ENCODE measurements at regions not wholly inside any gene's neighbourhood (a gene's known extent, or its start where the extent isn't known, plus 50 kb on each side); places are given as distances from the start of the nearest gene placed in this dataset.

- no peaks in the 10 kb centered on the region for H3K27me3 ChIP-seq
- H3K27ac ChIP-seq, result no peak overlapping the region
- peaks cover 0 to 33% (median 8%) of the 10 kb centered on the region in 11 experiments; a peak in 13 of 22 replicates for H3K9me3 ChIP-seq (replicated peaks in 1 of 11)
- no peak for TF ChIP-seq Cebpa-rat (IDR thresholded peaks at IDR 0.05)
- no peak overlapping the region for H3K4me3 ChIP-seq
- H3K9ac ChIP-seq, result no peak overlapping the region
- H3K36me3 ChIP-seq, result no peaks in the 10 kb centered on the region
- H3K4me1 ChIP-seq, result no peaks in the 10 kb centered on the region
- no peak overlapping the region for H3K4me2 ChIP-seq
- no peaks in the 10 kb centered on the region for H4K20me1 ChIP-seq
These were observed 151.4 kb upstream of the IFNG-AS1 start for GRCh38 chr12:67837876-67838275.

DNA sequence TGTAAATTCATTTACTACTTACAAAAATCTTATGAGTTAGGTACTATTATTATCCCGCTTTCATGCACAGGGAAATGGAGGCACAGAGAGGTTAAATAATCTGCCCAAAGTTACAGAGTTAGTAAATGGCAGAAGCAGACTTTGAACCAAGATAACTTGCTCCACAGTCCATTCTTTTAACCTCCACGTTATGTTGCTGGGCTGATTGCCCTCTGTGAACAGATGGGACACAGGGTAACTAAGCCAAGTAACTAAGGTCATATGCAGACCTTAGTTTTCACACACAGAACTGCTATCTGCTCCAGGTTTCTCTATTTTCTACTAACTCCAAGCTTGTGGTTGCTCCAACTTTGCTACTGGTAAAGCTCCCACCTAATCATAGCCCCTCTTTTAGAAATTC, 147.1 kb upstream of the IFNG-AS1 start:
- Histone ChIP-seq H3K4me3 (no peak overlapping the region), H3K9me3 (replicated peaks in 1 of 11) (peaks cover 0 to 22% (median 8%) of the 10 kb centered on the region in 11 experiments; a peak in 10 of 22 replicates), H3K9ac (no peak overlapping the region), H3K36me3 (no peaks in the 10 kb centered on the region), H3K27me3 (no peaks in the 10 kb centered on the region), H4K20me1 (no peaks in the 10 kb centered on the region), H3K27ac (no peak overlapping the region), H3K4me1 (no peaks in the 10 kb centered on the region), H3K4me2 (no peak overlapping the region)
- TF ChIP-seq Cebpa-rat (IDR thresholded peaks at IDR 0.05), result no peak

GRCh38 chr12:67843257-67843656, 146.0 kb upstream of the IFNG-AS1 start:
- Histone ChIP-seq H4K20me1 (no peaks in the 10 kb centered on the region), H3K4me1 (no peaks in the 10 kb centered on the region), H3K4me3 (no peak overlapping the region), H3K9me3 (replicated peaks in 1 of 11) (peaks cover 0 to 18% (median 8%) of the 10 kb centered on the region in 11 experiments; a peak in 10 of 22 replicates), H3K9ac (no peak overlapping the region), H3K4me2 (no peak overlapping the region), H3K27me3 (no peaks in the 10 kb centered on the region), H3K27ac (no peak overlapping the region), H3K36me3 (no peaks in the 10 kb centered on the region)
- no peak for TF ChIP-seq Cebpa-rat (IDR thresholded peaks at IDR 0.05)

GRCh38 chr12:67852701-67853100, 136.5 kb upstream of the IFNG-AS1 start:
- Histone ChIP-seq H3K9ac (no peak overlapping the region), H3K27ac (no peak overlapping the region), H3K36me3 (no peaks in the 10 kb centered on the region), H3K9me3 (replicated peaks in 1 of 11) (peaks cover 0 to 8% (median 3%) of the 10 kb centered on the region in 11 experiments; a peak in 4 of 22 replicates), H4K20me1 (no peaks in the 10 kb centered on the region), H3K4me3 (no peak overlapping the region), H3K4me2 (no peak overlapping the region), H3K27me3 (no peaks in the 10 kb centered on the region), H3K4me1 (no peaks in the 10 kb centered on the region)
- TF ChIP-seq Cebpa-rat (IDR thresholded peaks at IDR 0.05), result no peak

DNA sequence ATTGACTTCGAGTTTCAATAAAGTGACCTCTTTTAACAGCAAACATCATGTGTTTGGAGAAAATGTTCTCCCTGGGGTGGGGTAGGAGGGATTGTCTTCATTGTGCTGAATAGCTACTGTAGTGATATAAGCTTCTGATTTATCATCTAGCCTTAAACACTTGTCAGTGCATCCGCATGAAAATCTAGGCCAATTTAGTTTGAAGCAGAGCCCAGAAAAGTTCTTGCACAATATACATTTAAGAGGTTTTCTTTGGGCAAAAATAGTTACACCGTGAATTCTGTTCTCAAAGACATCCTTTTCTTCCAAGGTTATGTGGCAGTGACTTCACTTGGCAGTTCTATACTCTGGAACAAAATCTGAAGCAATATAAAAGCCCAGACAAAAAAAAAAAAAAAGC, 136.0 kb upstream of the IFNG-AS1 start:
- Histone ChIP-seq H3K9me3 (replicated peaks in 1 of 11) (peaks cover 0 to 8% (median 3%) of the 10 kb centered on the region in 11 experiments; a peak in 4 of 22 replicates), H3K27ac (no peak overlapping the region), H3K4me1 (no peaks in the 10 kb centered on the region), H3K9ac (no peak overlapping the region), H4K20me1 (no peaks in the 10 kb centered on the region), H3K36me3 (no peaks in the 10 kb centered on the region), H3K27me3 (no peaks in the 10 kb centered on the region), H3K4me2 (no peak overlapping the region), H3K4me3 (no peak overlapping the region)
- no peak for TF ChIP-seq Cebpa-rat (IDR thresholded peaks at IDR 0.05)

DNA sequence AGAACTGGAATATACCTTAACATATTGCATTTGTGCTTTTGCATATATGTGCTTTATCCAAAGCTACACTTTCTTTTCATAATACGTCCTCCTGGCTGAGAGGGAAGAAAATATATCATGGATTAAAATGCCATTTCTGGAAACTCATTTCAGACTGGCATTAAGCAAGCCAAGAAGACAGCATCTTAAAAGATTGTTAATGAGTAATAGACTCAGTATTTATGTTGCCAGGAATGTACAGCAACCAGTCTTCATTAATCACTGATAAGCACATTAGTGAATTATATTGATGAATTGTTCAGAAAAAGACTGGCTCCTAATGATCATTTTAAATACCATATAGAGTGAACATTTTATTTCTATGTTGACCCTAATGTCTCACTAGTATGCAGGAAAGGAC, 134.9 kb upstream of the IFNG-AS1 start:
- H3K4me1 ChIP-seq, result no peaks in the 10 kb centered on the region
- H3K9me3 ChIP-seq (replicated peaks in 1 of 11), result peaks cover 0 to 7% (median 3%) of the 10 kb centered on the region in 11 experiments; a peak in 5 of 22 replicates
- H3K27me3 ChIP-seq, result no peaks in the 10 kb centered on the region
- no peak overlapping the region for H3K9ac ChIP-seq
- no peaks in the 10 kb centered on the region for H3K36me3 ChIP-seq
- TF ChIP-seq Cebpa-rat (IDR thresholded peaks at IDR 0.05), result no peak
- no peak overlapping the region for H3K4me3 ChIP-seq
- H3K27ac ChIP-seq, result no peak overlapping the region
- H3K4me2 ChIP-seq, result no peak overlapping the region
- no peaks in the 10 kb centered on the region for H4K20me1 ChIP-seq

DNA sequence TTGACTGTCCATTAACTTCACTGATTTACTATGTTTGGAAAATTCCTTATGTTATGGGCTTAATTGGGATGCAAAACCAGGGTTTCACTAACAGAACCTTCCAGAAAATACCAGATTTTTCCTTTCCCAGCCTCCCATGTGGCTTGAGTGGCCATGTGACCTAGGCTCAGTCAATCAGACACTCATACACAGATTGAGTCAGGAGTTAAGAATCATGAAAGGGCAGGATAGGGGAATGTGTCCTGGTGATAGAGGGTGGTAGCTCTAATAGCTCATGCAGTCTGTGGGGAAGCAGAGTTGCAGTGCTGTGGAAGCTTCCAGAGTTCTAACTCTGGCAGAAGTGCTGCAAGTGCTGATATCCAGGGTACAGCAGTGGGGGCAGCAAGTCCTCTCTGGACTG, 134.1 kb upstream of the IFNG-AS1 start:
- Histone ChIP-seq H3K27ac (no peak overlapping the region), H3K4me1 (no peaks in the 10 kb centered on the region), H3K4me3 (no peak overlapping the region), H3K36me3 (no peaks in the 10 kb centered on the region), H3K4me2 (no peak overlapping the region), H3K9me3 (replicated peaks in 1 of 11) (no peaks in the 10 kb centered on the region; a peak in 2 of 22 replicates), H3K27me3 (no peaks in the 10 kb centered on the region), H3K9ac (no peak overlapping the region), H4K20me1 (no peaks in the 10 kb centered on the region)
- TF ChIP-seq Cebpa-rat (IDR thresholded peaks at IDR 0.05), result no peak

DNA sequence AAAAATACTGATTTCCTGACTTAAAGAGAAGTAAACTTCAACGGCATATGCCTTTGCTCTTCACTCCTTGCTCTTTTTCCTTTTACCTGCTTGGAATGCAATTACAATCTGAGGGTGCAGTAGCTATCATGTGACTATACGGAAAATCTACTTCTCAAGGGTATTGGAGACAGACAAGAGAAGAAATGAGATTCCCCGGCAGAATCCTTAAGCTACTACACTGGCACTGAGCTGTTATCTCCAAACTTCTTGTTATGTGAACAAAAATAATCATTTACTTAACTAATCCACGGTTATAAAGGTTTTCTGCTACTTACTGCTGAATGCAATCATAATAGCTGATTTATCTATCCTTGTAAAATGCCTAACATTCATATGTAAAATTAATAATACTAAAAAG, 118.0 kb upstream of the IFNG-AS1 start:
- H3K36me3 ChIP-seq, result no peaks in the 10 kb centered on the region
- H3K27ac ChIP-seq, result no peak overlapping the region
- no peaks in the 10 kb centered on the region for H3K27me3 ChIP-seq
- H3K4me3 ChIP-seq, result no peak overlapping the region
- no peaks in the 10 kb centered on the region for H3K4me1 ChIP-seq
- peaks cover 0 to 11% (median 0%) of the 10 kb centered on the region in 11 experiments; a peak in 2 of 22 replicates for H3K9me3 ChIP-seq (replicated peaks in 1 of 11)
- no peaks in the 10 kb centered on the region for H4K20me1 ChIP-seq
- H3K9ac ChIP-seq, result no peak overlapping the region
- no peak overlapping the region for H3K4me2 ChIP-seq
- TF ChIP-seq Cebpa-rat (IDR thresholded peaks at IDR 0.05), result no peak

GRCh38 chr12:67873355-67873754, 115.9 kb upstream of the IFNG-AS1 start:
- Histone ChIP-seq H3K36me3 (no peaks in the 10 kb centered on the region), H3K4me1 (no peaks in the 10 kb centered on the region), H3K27ac (no peak overlapping the region), H3K27me3 (no peaks in the 10 kb centered on the region), H3K4me2 (no peak overlapping the region), H3K9me3 (replicated peaks in 1 of 11) (peaks cover 0 to 11% (median 0%) of the 10 kb centered on the region in 11 experiments; a peak in 2 of 22 replicates), H3K9ac (no peak overlapping the region), H4K20me1 (no peaks in the 10 kb centered on the region), H3K4me3 (no peak overlapping the region)
- TF ChIP-seq Cebpa-rat (IDR thresholded peaks at IDR 0.05), result no peak

- Histone ChIP-seq H3K4me1 (no peaks in the 10 kb centered on the region), H3K27ac (no peak overlapping the region), H3K9me3 (replicated peaks in 1 of 11) (no peaks in the 10 kb centered on the region; a peak in 1 of 22 replicates), H3K36me3 (no peaks in the 10 kb centered on the region), H4K20me1 (no peaks in the 10 kb centered on the region), H3K4me3 (no peak overlapping the region), H3K4me2 (no peak overlapping the region), H3K9ac (no peak overlapping the region), H3K27me3 (no peaks in the 10 kb centered on the region)
- no peak for TF ChIP-seq Cebpa-rat (IDR thresholded peaks at IDR 0.05)
These were observed 112.8 kb upstream of the IFNG-AS1 start for GRCh38 chr12:67876305-67876915.
